ELF-1 (cell line): ENCODE measurements at regions not wholly inside any gene's neighbourhood (a gene's known extent, or its start where the extent isn't known, plus 50 kb on each side); places are given as distances from the start of the nearest gene placed in this dataset.

Experiments
- DNase-seq: peaks from one replicate; pipeline ENCODE4 v3.0.0-alpha.2; 2016; ENCODE audit warnings: low read depth, low spot score

GRCh38 chr10:104574838-104575237 lies 66.3 kb upstream of the SORCS3 start:
- no peak for DNase-seq

GRCh38 chr10:104576611-104577010 lies 64.5 kb upstream of the SORCS3 start:
- DNase-seq, result no peak

GRCh38 chr10:104577163-104577562 lies 63.9 kb upstream of the SORCS3 start:
- no peak for DNase-seq

- peak; percentile 33 for DNase-seq
These were observed 63.1 kb upstream of the SORCS3 start for GRCh38 chr10:104577861-104578521.

- no peak for DNase-seq
These were observed 62.4 kb upstream of the SORCS3 start for GRCh38 chr10:104578671-104579070.

GRCh38 chr10:104579136-104579535 lies 62.0 kb upstream of the SORCS3 start:
- no peak for DNase-seq

GRCh38 chr10:104580321-104580720 lies 60.8 kb upstream of the SORCS3 start:
- DNase-seq, result no peak

GRCh38 chr10:104580774-104581675 lies 60.1 kb upstream of the SORCS3 start:
- DNase-seq, result peak; percentile 78

GRCh38 chr10:104581884-104582601 lies 59.0 kb upstream of the SORCS3 start:
- DNase-seq, result no peak

GRCh38 chr10:104582602-104582951 lies 58.5 kb upstream of the SORCS3 start:
- DNase-seq, result peak; percentile 59

- DNase-seq, result no peak
These were observed 58.1 kb upstream of the SORCS3 start for GRCh38 chr10:104582966-104583365.

- no peak for DNase-seq
These were observed 56.5 kb upstream of the SORCS3 start for GRCh38 chr10:104584541-104584940.

GRCh38 chr10:104587751-104588150 lies 53.3 kb upstream of the SORCS3 start:
- no peak for DNase-seq

- no peak for DNase-seq
These were observed 51.7 kb upstream of the SORCS3 start for GRCh38 chr10:104589431-104589830.

GRCh38 chr10:104589871-104590270 lies 51.2 kb upstream of the SORCS3 start:
- no peak for DNase-seq
